ENCODE measurements at regions not wholly inside any gene's neighbourhood (a gene's known extent, or its start where the extent isn't known, plus 50 kb on each side); places are given as distances from the start of the nearest gene placed in this dataset.

DNA sequence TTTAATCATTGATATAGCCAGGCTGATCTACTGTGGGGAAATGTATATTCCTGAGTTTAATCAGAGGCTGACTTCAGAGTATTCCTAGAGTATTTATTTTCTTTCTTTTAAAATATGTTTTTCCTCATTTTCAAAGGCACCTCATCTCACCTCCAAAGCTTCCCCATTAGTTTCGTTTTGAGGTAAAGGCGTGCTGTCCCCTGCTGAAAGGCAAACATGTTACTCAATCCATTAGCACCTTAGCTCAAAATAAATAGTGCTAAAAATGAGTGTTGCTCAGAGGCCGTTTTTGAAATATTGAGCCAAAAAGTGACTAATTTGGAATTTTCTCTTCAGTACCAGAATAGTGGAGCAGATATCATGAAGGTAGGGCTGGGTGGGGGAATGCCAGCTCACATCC lies 386.2 kb downstream of the SOX11 start:
- Mint-ChIP-seq H3K27ac (no peak overlapping the region), H3K4me1 (ENCODE audit: low read depth) (no peaks in the 10 kb centered on the region), H3K9me3 (peaks cover 0 to 2% of the 10 kb centered on the region in 2 donors), H3K4me3 (no peak overlapping the region), H3K27me3 (ENCODE audit: low read depth) (no peaks in the 10 kb centered on the region), H3K36me3 (ENCODE audit: insufficient read depth in 2 of 2) (no peaks in the 10 kb centered on the region)
- DNase-seq: no peak
- no peak for ATAC-seq (replicated peaks in 1 of 2)

- no peak overlapping the region for H3K27ac Mint-ChIP-seq
- no peaks in the 10 kb centered on the region for H3K27me3 Mint-ChIP-seq (ENCODE audit: low read depth)
- DNase-seq (no peak), ATAC-seq (replicated peaks in 1 of 2) (no peak)
- H3K4me1 Mint-ChIP-seq (ENCODE audit: low read depth): no peaks in the 10 kb centered on the region
- no peaks in the 10 kb centered on the region for H3K36me3 Mint-ChIP-seq (ENCODE audit: insufficient read depth in 2 of 2)
- H3K9me3 Mint-ChIP-seq: peaks cover 0 to 2% of the 10 kb centered on the region in 2 donors
- no peak overlapping the region for H3K4me3 Mint-ChIP-seq
Measured at GRCh38 chr2:6079405-6079804, 387.2 kb downstream of the SOX11 start.

- Mint-ChIP-seq H3K27ac (no peak overlapping the region), H3K36me3 (ENCODE audit: insufficient read depth in 2 of 2) (no peaks in the 10 kb centered on the region), H3K27me3 (ENCODE audit: low read depth) (no peaks in the 10 kb centered on the region), H3K9me3 (peaks cover 0 to 2% of the 10 kb centered on the region in 2 donors), H3K4me3 (no peak overlapping the region), H3K4me1 (ENCODE audit: low read depth) (no peaks in the 10 kb centered on the region)
- DNase-seq (no peak), ATAC-seq (replicated peaks in 1 of 2) (no peak)
Measured at GRCh38 chr2:6080932-6081753, 389.0 kb downstream of the SOX11 start.

DNA sequence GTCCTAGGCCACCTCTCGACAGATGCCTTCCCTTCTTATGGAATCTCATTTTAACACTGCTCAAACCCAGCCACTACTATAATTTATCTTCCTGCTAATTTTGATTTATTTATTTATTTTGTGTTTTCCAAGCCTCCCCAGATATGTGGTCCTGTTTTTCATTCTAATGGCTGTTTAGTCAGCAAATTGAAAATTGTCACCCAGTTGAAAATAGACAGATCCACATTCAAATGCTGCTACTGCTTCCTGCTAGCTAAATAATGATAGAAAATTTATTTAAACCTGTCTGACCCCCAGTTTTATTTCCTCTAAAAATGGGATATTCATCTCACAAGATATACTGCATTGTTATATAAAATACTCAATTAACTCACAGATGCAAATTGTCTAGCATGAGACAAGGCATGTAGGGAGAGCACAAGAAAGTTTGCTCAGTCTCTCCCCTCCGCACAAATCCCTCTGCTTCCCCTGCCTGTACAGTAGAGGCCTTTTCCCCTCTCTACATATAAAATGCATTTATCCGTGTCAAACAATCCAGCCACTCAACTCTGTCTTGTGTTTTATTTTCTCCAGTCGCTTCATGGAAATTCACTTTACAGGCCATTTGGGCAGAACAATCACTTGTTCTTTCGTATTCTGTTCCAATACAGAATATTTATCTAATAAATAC lies 389.9 kb downstream of the SOX11 start:
- Mint-ChIP-seq H3K27me3 (ENCODE audit: low read depth) (no peaks in the 10 kb centered on the region), H3K9me3 (peaks cover 2 to 5% of the 10 kb centered on the region in 2 donors), H3K36me3 (ENCODE audit: insufficient read depth in 2 of 2) (no peaks in the 10 kb centered on the region), H3K4me1 (ENCODE audit: low read depth) (no peaks in the 10 kb centered on the region), H3K27ac (no peak overlapping the region), H3K4me3 (no peak overlapping the region)
- ATAC-seq (replicated peaks in 1 of 2) (no peak), DNase-seq (no peak)

GRCh38 chr2:6082625-6083018 lies 390.4 kb downstream of the SOX11 start:
- no peaks in the 10 kb centered on the region for H3K27me3 Mint-ChIP-seq (ENCODE audit: low read depth)
- DNase-seq: no peak
- peaks cover 2 to 7% of the 10 kb centered on the region in 2 donors for H3K9me3 Mint-ChIP-seq
- H3K27ac Mint-ChIP-seq: no peak overlapping the region
- no peaks in the 10 kb centered on the region for H3K36me3 Mint-ChIP-seq (ENCODE audit: insufficient read depth in 2 of 2)
- no peaks in the 10 kb centered on the region for H3K4me1 Mint-ChIP-seq (ENCODE audit: low read depth)
- no peak overlapping the region for H3K4me3 Mint-ChIP-seq
- ATAC-seq (replicated peaks in 1 of 2): no peak

- H3K36me3 Mint-ChIP-seq (ENCODE audit: insufficient read depth in 2 of 2): no peaks in the 10 kb centered on the region
- ATAC-seq (replicated peaks in 1 of 2) (no peak), DNase-seq (no peak)
- H3K27ac Mint-ChIP-seq: no peak overlapping the region
- peaks cover 2 to 7% of the 10 kb centered on the region in 2 donors for H3K9me3 Mint-ChIP-seq
- H3K4me1 Mint-ChIP-seq (ENCODE audit: low read depth): no peaks in the 10 kb centered on the region
- H3K27me3 Mint-ChIP-seq (ENCODE audit: low read depth): no peaks in the 10 kb centered on the region
- H3K4me3 Mint-ChIP-seq: no peak overlapping the region
Measured at GRCh38 chr2:6083136-6083535, 391.0 kb downstream of the SOX11 start.

GRCh38 chr2:6089474-6089873 lies 397.3 kb downstream of the SOX11 start:
- no peaks in the 10 kb centered on the region for H3K27me3 Mint-ChIP-seq (ENCODE audit: low read depth)
- no peaks in the 10 kb centered on the region for H3K4me1 Mint-ChIP-seq (ENCODE audit: low read depth)
- peaks cover 2 to 10% of the 10 kb centered on the region in 2 donors for H3K9me3 Mint-ChIP-seq

GRCh38 chr2:6103372-6103771 lies 411.2 kb downstream of the SOX11 start:
- Mint-ChIP-seq H3K27me3 (ENCODE audit: low read depth) (no peaks in the 10 kb centered on the region), H3K4me1 (ENCODE audit: low read depth) (no peaks in the 10 kb centered on the region), H3K9me3 (peaks cover 1 to 8% of the 10 kb centered on the region in 2 donors), H3K4me3 (no peak overlapping the region), H3K36me3 (ENCODE audit: insufficient read depth in 2 of 2) (no peaks in the 10 kb centered on the region), H3K27ac (no peak overlapping the region)
- ATAC-seq (replicated peaks in 1 of 2): no peak
- no peak for DNase-seq

More at GRCh38 chr2:6089474-6089873, 397.3 kb downstream of the SOX11 start:
- Mint-ChIP-seq H3K27ac (no peak overlapping the region), H3K4me3 (no peak overlapping the region), H3K36me3 (ENCODE audit: insufficient read depth in 2 of 2) (no peaks in the 10 kb centered on the region)
- no peak for ATAC-seq (replicated peaks in 1 of 2)
- no peak for DNase-seq

DNA sequence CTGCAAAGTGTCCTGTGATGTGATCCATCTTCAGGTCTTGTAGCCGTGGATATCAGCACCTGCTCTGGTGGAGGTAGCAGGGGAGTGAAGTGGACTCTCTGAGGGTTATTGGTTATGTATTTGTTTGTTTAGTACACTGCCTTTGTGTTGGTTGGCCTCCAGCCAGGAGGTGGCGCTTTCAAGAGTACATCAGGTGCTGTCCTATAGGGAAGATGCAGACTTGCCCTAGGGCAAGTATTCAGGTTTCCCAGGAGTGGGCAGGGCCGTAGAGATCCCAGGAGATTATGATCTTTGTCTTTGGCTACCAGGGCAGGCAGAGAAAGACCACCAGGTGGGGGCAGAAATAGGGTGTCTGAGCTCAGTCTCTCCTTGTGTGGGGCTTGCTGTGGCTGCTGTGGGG lies 411.8 kb downstream of the SOX11 start:
- H3K4me1 Mint-ChIP-seq (ENCODE audit: low read depth): no peaks in the 10 kb centered on the region
- DNase-seq: no peak
- H3K27me3 Mint-ChIP-seq (ENCODE audit: low read depth): no peaks in the 10 kb centered on the region
- ATAC-seq (replicated peaks in 1 of 2): no peak
- H3K27ac Mint-ChIP-seq: no peak overlapping the region
- no peak overlapping the region for H3K4me3 Mint-ChIP-seq
- H3K9me3 Mint-ChIP-seq: peaks cover 1 to 5% of the 10 kb centered on the region in 2 donors
- H3K36me3 Mint-ChIP-seq (ENCODE audit: insufficient read depth in 2 of 2): no peaks in the 10 kb centered on the region

DNA sequence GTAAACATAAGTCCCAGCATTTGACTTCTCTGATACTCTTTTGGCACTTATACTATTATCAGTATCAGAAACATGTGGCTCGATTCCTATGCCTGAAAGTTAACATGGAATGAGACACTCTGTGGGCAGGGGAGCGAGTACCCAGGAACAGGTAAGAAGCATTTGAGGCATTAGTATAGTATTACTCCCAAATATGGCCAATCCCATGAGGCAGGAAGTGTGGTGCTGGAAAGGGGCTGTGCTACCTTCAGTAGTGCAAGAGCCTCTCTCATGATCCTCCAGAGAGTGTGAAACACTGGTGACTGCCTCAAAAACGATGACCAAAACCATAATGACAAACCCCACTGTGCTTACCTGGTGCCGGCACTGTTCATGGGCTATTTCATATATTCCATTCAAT lies 415.1 kb downstream of the SOX11 start:
- Mint-ChIP-seq H3K27me3 (ENCODE audit: low read depth) (no peaks in the 10 kb centered on the region), H3K9me3 (peaks cover 1 to 5% of the 10 kb centered on the region in 2 donors), H3K4me3 (no peak overlapping the region), H3K36me3 (ENCODE audit: insufficient read depth in 2 of 2) (no peaks in the 10 kb centered on the region), H3K4me1 (ENCODE audit: low read depth) (no peaks in the 10 kb centered on the region), H3K27ac (no peak overlapping the region)
- no peak for DNase-seq
- no peak for ATAC-seq (replicated peaks in 1 of 2)

- Mint-ChIP-seq H3K9me3 (no peaks in the 10 kb centered on the region), H3K27ac (no peak overlapping the region), H3K4me3 (no peak overlapping the region), H3K27me3 (ENCODE audit: low read depth) (no peaks in the 10 kb centered on the region), H3K4me1 (ENCODE audit: low read depth) (no peaks in the 10 kb centered on the region), H3K36me3 (ENCODE audit: insufficient read depth in 2 of 2) (no peaks in the 10 kb centered on the region)
- DNase-seq: no peak
- no peak for ATAC-seq (replicated peaks in 1 of 2)
Measured at GRCh38 chr2:6109831-6110230, 417.6 kb downstream of the SOX11 start.

DNA sequence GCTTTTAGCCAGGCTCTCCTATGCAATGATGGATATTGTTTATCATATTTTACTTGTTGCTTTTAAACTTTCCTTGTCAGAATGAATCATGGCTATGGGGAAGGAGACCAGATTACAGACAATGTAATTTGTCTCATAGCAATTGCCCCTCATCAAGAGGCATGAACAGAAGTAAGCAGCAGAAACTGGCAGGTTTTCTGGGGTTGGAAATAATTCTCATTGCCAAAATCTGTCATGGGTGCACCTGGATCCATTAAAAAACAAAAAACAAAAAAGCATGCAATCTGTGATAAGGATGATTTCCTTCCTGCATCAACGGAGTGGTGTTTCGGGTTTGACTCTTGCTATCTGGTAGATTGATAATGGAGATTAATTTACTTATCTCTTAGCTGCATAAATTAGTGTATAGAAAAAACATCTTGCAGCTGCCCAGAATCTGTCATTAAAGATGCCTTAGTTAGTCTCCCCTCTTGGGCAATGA lies 419.6 kb downstream of the SOX11 start:
- no peaks in the 10 kb centered on the region for H3K27me3 Mint-ChIP-seq (ENCODE audit: low read depth)
- H3K4me3 Mint-ChIP-seq: no peak overlapping the region
- no peaks in the 10 kb centered on the region for H3K9me3 Mint-ChIP-seq
- H3K4me1 Mint-ChIP-seq (ENCODE audit: low read depth): no peaks in the 10 kb centered on the region
- no peaks in the 10 kb centered on the region for H3K36me3 Mint-ChIP-seq (ENCODE audit: insufficient read depth in 2 of 2)
- no peak overlapping the region for H3K27ac Mint-ChIP-seq
- ATAC-seq (replicated peaks in 1 of 2) (no peak), DNase-seq (no peak)

GRCh38 chr2:6113786-6114185 lies 421.6 kb downstream of the SOX11 start:
- Mint-ChIP-seq H3K27me3 (ENCODE audit: low read depth) (no peaks in the 10 kb centered on the region), H3K27ac (no peak overlapping the region), H3K4me1 (ENCODE audit: low read depth) (no peaks in the 10 kb centered on the region), H3K9me3 (peaks cover 0 to 2% of the 10 kb centered on the region in 2 donors), H3K4me3 (no peak overlapping the region), H3K36me3 (ENCODE audit: insufficient read depth in 2 of 2) (no peaks in the 10 kb centered on the region)
- DNase-seq: no peak
- ATAC-seq (replicated peaks in 1 of 2): no peak
